ENCODE measurements at regions not wholly inside any gene's neighbourhood (a gene's known extent, or its start where the extent isn't known, plus 50 kb on each side); places are given as distances from the start of the nearest gene placed in this dataset.

DNA sequence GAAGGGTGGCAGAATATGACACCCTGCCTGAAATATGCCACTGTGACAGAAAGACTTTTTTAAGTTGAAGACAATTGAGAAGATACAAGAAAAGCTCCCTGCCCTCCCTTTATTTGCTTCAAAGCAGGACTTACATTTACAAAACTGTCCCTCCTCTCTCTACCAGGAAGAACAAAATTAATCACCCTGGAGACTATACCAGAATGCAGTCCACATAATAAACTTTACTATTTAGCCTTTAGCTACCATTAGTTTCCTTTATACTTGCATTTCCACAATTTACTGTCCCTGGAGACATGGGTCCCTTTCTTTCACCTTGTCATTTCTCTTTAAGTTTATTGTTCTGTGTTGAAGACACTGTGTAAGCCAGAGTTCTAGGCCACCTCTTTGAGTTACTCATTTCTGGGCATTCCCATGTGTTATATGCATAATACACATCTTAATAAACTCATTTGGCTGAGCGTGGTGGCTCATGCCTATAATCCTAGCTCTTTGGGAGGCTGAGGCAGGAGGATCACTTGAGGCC lies 238.8 kb downstream of the RFC3 start:
- intact Hi-C loops (cut with DNase I): no loop called here
- H3K4me3 ChIP-seq: no peak overlapping the region
- no peak for DNase-seq (ENCODE audit: extremely low spot score in 2 of 2)

DNA sequence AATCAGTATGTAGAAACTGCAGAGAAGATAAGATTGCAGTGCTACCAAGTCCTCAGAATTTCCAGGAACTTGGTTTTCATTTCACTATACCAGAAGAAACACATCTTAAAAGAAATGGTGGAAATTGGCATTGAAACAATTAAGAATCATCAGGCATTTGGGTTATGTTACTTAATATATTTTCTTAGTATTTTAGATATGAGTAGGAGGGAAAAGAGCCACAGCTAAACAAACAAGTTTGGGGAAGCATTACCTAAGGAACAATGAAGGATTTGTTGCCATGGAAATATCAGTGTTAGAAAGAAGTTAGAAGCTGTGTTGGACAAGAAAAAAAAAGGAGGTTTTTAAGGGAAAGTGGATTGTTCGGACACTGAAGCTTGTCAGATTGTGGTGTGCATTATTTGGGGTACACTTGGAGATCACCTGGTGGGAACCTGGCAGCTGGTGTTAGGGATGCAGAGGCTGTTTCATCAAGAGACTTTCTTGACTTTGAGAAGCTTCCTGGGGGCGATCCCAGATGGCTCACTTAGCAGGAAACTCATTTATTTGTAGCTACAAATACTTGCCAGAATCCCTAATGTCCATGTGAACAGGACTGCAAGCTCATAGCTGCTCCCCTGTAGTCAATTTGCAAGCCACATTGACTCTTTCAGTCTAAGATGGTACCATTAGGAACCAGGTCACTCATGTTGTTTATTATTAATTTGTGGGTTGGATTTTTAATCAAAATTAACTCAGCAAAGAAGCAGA lies 246.7 kb downstream of the RFC3 start:
- H3K27me3 ChIP-seq: no peaks in the 10 kb centered on the region
- TF ChIP-seq POLR2AphosphoS5 (IDR thresholded peaks at IDR 0.05; ENCODE audit: insufficient read depth in 1 of 2, low read depth in 1 of 2): no peak
- TF ChIP-seq, protein P1, sequence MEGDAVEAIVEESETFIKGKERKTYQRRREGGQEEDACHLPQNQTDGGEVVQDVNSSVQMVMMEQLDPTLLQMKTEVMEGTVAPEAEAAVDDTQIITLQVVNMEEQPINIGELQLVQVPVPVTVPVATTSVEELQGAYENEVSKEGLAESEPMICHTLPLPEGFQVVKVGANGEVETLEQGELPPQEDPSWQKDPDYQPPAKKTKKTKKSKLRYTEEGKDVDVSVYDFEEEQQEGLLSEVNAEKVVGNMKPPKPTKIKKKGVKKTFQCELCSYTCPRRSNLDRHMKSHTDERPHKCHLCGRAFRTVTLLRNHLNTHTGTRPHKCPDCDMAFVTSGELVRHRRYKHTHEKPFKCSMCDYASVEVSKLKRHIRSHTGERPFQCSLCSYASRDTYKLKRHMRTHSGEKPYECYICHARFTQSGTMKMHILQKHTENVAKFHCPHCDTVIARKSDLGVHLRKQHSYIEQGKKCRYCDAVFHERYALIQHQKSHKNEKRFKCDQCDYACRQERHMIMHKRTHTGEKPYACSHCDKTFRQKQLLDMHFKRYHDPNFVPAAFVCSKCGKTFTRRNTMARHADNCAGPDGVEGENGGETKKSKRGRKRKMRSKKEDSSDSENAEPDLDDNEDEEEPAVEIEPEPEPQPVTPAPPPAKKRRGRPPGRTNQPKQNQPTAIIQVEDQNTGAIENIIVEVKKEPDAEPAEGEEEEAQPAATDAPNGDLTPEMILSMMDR (IDR thresholded peaks at IDR 0.05): no peak
- TF ChIP-seq POLR2A (IDR thresholded peaks at IDR 0.05): no peak
- H3K4me1 ChIP-seq: no peaks in the 10 kb centered on the region
- no peak overlapping the region for H3K4me3 ChIP-seq
- intact Hi-C loops (cut with DNase I): no loop called here
- H3K36me3 ChIP-seq: no peaks in the 10 kb centered on the region
- no peak for DNase-seq (ENCODE audit: extremely low spot score in 2 of 2)
- H3K27ac ChIP-seq: no peak overlapping the region
- no peaks in the 10 kb centered on the region for H3K9me3 ChIP-seq

More for the DNA sequence above, 238.8 kb downstream of the RFC3 start:
- H3K27me3 ChIP-seq: no peaks in the 10 kb centered on the region
- no peaks in the 10 kb centered on the region for H3K9me3 ChIP-seq
- no peak for TF ChIP-seq POLR2AphosphoS5 (IDR thresholded peaks at IDR 0.05; ENCODE audit: insufficient read depth in 1 of 2, low read depth in 1 of 2)
- TF ChIP-seq, protein P1 (IDR thresholded peaks at IDR 0.05): no peak
- no peak for TF ChIP-seq POLR2A (IDR thresholded peaks at IDR 0.05)
- no peak overlapping the region for H3K27ac ChIP-seq
- no peaks in the 10 kb centered on the region for H3K4me1 ChIP-seq
- H3K36me3 ChIP-seq: no peaks in the 10 kb centered on the region

DNA sequence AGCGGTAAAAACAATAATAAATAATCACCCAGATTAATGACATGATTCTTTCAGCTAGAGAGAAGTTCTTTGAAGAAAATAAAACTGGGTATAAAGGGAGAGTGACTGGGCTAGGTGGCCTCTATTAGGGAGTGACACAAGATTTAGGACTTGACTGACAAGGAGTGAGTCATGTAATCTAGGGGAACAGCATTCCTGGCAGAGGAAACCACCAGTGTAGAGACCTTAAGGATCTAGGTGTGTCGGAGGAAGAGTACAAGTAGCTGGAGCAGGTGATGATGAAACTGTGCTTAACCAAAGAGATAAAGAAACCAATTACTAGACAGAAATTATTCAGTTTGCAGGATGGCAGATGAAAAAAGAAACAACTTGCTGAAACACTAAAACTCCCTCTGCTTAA lies 248.0 kb downstream of the RFC3 start:
- intact Hi-C loops (cut with DNase I): no loop called here

DNA sequence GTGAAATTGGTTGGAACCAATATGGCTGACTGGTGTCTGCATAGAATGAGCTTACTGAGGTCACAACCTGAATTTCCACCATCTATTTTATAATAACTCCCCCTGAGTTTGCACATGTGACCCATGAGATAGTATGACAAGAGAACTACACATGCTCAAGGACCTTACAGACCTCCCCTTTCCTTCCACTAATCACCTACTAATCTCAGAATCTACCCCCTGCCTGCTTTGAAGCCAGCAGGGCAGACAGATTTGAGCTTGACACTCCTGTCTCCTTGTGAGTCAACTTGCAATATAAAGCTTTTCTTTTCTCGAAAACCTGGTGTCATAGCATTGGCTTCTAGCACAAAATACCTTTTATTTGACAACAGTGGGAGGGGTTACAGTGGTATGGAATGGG lies 248.4 kb downstream of the RFC3 start:
- H3K4me1 ChIP-seq: no peaks in the 10 kb centered on the region

More for the DNA sequence above, 248.0 kb downstream of the RFC3 start:
- Histone ChIP-seq H3K4me1 (no peaks in the 10 kb centered on the region), H3K4me3 (no peak overlapping the region), H3K27me3 (no peaks in the 10 kb centered on the region), H3K9me3 (no peaks in the 10 kb centered on the region), H3K36me3 (no peaks in the 10 kb centered on the region), H3K27ac (no peak overlapping the region)
- TF ChIP-seq POLR2AphosphoS5 (IDR thresholded peaks at IDR 0.05; ENCODE audit: insufficient read depth in 1 of 2, low read depth in 1 of 2) (no peak), POLR2A (IDR thresholded peaks at IDR 0.05) (no peak)
- TF ChIP-seq, protein P1 (IDR thresholded peaks at IDR 0.05): no peak
- DNase-seq (ENCODE audit: extremely low spot score in 2 of 2): no peak

More for the DNA sequence above, 248.4 kb downstream of the RFC3 start:
- Histone ChIP-seq H3K27ac (no peak overlapping the region), H3K4me3 (no peak overlapping the region), H3K27me3 (no peaks in the 10 kb centered on the region), H3K36me3 (no peaks in the 10 kb centered on the region), H3K9me3 (no peaks in the 10 kb centered on the region)
- no peak for DNase-seq (ENCODE audit: extremely low spot score in 2 of 2)
- intact Hi-C loops (cut with DNase I): no loop called here
- TF ChIP-seq, protein P1 (IDR thresholded peaks at IDR 0.05): no peak
- TF ChIP-seq POLR2A (IDR thresholded peaks at IDR 0.05): no peak
- no peak for TF ChIP-seq POLR2AphosphoS5 (IDR thresholded peaks at IDR 0.05; ENCODE audit: insufficient read depth in 1 of 2, low read depth in 1 of 2)

Measured in vagina (tissue), 2 donors.